Upper lobe of left lung (tissue), 4 donors: ENCODE measurements at regions not wholly inside any gene's neighbourhood (a gene's known extent, or its start where the extent isn't known, plus 50 kb on each side); places are given as distances from the start of the nearest gene placed in this dataset.

Source experiments
- EP300 ChIP-seq, 4 donors: sonication (generic); formaldehyde crosslinking; IDR thresholded peaks; one replicate each; pipeline ENCODE4 v1.5.1; 2017; ENCODE audit warnings: antibody characterized with exemption in 4 of 4, control low read depth in 2 of 4
- POLR2A ChIP-seq, 4 donors: fragments of 450-650 bp; IDR thresholded peaks; one replicate each; pipeline ENCODE4 v1.5.1; 2016 to 2017; ENCODE audit warnings: antibody characterized with exemption in 4 of 4, mild to moderate bottlenecking in 2 of 4
- POLR2AphosphoS5 ChIP-seq, 2 donors: sonication (generic); formaldehyde crosslinking; IDR thresholded peaks; one replicate each; pipeline ENCODE4 v1.5.1; 2017; ENCODE audit warnings: antibody characterized with exemption in 2 of 2
- TF ChIP-seq, protein P1 (sequence below), 6 experiments: fragments of 450-650 bp in 4 of 6; fragments of 200-600 bp in 2 of 6; sonication (generic) in 2 of 6; IDR thresholded peaks; one replicate each; pipeline ENCODE4 v1.5.1; 2016 to 2019; ENCODE audit warnings: antibody characterized with exemption in 6 of 6

DNA sequence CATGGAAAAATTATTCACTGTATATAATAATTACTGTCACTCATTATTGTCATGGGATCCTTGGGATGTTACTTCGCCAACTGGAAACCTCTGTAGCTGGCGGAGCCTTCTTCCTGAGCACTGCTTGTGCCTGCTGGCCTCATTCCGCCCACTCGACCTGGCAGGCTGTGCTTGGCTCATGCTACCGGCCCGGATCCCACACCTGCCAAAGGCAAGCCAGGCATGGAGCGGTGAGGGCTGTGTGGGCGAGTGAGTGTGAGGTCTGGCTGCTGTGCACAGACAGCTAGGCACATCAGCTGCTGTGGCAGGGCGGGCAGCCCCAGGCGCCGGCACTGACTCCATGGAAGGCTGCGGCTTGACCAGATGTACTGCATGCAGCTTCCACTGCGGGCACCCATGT, 78.4 kb downstream of the DISP1 start:
- TF ChIP-seq POLR2A (IDR thresholded peaks at IDR 0.05) (no peak), POLR2AphosphoS5 (IDR thresholded peaks at IDR 0.05) (no peak), EP300 (IDR thresholded peaks at IDR 0.05) (no peak)
- TF ChIP-seq, protein P1, sequence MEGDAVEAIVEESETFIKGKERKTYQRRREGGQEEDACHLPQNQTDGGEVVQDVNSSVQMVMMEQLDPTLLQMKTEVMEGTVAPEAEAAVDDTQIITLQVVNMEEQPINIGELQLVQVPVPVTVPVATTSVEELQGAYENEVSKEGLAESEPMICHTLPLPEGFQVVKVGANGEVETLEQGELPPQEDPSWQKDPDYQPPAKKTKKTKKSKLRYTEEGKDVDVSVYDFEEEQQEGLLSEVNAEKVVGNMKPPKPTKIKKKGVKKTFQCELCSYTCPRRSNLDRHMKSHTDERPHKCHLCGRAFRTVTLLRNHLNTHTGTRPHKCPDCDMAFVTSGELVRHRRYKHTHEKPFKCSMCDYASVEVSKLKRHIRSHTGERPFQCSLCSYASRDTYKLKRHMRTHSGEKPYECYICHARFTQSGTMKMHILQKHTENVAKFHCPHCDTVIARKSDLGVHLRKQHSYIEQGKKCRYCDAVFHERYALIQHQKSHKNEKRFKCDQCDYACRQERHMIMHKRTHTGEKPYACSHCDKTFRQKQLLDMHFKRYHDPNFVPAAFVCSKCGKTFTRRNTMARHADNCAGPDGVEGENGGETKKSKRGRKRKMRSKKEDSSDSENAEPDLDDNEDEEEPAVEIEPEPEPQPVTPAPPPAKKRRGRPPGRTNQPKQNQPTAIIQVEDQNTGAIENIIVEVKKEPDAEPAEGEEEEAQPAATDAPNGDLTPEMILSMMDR (IDR thresholded peaks at IDR 0.05): no peak
